ENCODE measurements at regions not wholly inside any gene's neighbourhood (a gene's known extent, or its start where the extent isn't known, plus 50 kb on each side); places are given as distances from the start of the nearest gene placed in this dataset.
"Not testable (repeated sequence)": the region's sequence is repeated elsewhere in the genome, so short reads cannot be mapped to it uniquely, and the experiment has no call there.

DNA sequence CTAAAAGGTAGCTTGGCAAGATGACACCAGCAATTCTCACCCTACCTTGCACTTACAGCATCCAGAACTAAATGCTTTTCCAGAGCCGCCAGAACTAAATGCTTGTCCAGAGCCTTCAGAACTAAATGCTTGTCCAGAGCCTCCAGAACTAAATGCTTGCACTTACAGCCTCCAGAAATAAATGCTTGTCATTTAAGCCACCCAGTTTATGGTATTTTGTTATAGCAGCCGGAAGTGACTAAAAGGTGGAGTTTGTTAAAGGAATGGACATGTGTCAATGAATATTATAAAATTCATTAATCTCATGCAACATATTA, 133.5 kb downstream of the GPX5 start:
- no peak for DNase-seq

DNA sequence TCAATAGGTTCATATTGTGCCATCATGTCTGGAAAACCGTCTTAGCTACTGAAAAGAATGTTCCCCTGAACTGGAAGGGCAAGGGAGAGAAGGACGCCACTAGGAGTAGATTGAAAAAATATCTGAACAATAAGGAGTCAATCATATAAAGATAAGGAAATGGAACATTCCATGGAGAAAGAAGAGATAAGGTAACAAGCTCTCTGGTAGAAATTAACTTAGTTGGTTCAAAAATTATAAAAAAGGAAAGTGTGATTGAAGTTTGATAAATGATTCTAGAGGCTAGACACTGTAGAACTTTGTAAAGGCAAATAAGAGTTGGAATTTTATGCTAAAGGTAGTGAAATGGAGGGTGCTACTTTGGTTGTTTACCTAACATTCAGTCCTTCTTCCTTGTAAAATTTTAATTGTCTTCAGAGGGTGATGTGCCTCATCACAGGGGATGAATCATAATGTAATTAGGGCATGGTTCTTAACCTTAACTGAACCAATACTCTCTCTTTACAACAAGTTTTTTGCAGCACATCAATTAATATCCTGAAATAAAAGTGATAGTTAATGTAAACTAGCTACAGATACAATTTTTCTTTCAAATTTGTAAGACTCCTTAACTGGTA, 135.5 kb downstream of the GPX5 start:
- no peak for DNase-seq

DNA sequence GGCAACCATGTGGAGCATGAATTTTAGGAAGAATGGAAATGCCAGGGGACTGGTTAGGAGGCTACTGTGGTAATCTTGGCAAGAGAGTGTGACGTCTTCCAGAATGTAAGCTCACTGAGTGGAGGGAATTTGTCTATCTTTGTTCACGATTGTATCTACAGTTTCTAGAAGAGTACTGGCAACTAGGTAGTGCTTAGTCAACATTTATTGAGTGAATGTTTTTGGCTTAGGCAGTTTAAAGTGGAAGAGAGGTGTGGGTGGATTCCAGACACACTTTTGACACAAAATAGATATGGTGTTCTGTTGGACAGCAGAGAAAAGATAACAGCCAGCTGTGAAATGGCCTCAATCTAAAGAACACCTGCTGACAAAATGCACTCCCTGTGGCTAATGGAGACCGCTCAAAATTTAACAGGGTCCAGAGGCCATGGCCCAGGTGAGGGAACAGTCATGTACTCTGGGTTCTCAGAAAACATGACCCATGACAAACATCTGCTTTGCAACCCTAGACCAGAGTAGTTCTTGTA, 139.3 kb downstream of the GPX5 start:
- no peak for DNase-seq

DNA sequence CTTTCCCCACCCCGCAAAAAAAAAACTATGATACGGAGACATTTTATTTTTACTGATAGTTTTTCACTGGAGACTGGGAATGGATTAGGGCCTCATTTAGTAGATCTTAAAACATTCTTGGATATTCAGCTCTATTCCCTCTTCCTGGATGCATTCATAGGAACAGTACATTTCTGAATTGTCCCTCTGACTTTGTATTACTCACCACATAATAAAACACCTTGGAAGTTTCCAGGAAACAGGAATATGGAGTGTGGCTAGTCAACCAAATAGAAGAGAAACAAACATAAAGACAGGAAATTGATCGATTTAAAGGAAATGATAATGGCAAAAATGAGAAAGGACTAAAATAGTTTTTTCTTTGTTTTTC, 147.7 kb downstream of the GPX5 start:
- DNase-seq: no peak

- peak; percentile 71 for DNase-seq
Measured at GRCh38 chr6:28673787-28674671, 148.3 kb downstream of the GPX5 start.

DNA sequence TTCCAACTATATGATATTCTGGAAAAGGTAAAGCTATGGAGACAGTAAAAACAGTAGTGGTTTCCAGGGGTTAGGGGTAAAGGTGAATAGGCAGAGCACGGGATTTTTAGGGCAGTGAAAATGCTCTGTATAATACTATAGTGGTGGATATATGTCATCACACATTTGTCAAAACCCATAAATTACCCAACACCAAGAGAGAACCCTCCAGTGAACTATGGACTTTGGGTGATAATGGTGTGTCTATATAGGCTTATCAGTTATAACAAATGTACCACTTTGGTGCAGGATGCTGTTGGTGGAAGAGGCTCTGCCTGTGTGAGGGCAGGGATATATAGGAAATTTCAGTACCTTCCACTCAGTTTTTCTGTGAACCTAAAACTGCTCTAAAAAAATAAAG, 149.9 kb downstream of the GPX5 start:
- no peak for DNase-seq

GRCh38 chr6:28682542-28682941, 156.9 kb downstream of the GPX5 start:
- DNase-seq: no peak

DNA sequence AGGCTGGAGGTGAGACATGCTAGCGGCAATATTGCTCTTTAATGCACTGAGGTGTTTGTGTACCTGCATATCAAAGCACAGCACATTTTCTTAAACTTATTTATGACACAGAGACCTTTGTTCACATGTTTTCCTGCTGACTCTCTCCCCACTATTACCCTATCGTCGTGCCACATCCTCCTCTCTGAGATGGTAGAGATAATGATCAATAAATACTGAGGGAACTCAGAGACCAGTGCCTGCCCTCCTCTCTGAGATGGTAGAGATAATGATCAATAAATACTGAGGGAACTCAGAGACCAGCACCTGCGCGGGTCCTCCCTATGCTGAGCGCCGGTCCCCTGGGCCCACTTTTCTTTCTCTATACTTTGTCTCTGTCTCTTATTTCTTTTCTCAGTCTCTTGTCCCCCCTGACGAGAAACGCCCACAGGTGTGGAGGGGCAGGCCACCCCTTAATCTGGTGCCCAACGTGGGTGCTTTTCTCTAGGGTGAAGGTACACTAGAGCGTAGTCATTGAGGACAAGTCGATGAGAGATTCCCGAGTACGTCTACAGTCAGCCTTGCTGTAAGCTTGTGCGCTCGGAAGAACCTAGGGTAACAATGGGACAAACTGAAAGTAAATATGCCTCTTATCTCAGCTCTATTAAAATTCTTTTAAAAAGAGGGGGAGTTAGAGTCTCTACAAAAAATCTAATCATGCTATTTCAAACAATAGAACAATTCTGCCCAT, 157.4 kb downstream of the GPX5 start:
- not testable (repeated sequence) for DNase-seq

DNA sequence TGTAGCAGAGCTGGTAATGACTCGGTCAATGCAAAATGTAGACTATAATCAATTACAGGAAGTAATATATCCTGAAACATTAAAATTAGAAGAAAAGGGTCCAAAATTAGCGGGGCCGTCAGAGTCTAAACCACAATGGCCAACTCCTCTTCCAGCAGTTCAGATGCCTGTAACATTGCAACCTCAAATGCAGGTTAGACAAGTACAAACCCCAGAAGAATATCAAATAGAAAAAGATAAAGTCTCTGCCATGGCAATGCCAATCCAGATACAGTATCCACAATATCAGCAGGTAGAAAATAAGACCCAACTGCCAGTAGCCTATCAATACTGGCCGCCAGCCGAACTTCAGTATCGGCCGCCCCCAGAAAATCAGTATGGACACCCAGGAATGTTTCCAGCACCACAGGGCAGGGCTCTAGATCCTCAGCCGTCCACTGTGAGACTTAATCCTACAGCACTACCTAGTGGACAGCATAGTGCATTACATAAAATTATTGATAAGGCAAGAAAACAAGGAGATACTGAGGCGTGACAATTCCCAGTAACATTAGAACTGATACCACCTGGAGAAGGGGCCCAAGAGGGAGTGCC, 158.4 kb downstream of the GPX5 start:
- peak; percentile 46 for DNase-seq

DNA sequence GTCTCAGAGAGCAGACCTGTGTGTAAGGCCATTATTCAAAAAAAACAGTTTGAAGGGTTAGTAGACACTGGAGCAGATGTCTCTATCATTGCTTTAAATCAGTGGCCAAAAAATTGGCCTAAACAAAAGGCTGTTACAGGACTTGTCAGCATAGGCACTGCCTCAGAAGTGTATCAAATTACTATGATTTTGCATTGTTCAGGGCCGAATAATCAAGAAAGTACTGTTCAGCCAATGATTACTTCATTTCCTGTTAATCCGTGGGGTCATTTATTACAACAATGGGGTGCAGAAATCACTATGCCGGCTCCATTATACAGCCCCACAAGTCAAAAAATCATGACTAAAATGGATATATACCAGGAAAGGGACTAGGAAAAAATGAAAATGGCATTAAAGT, 160.3 kb downstream of the GPX5 start:
- DNase-seq: peak; percentile 14

- peak; percentile 64 for DNase-seq
Measured at GRCh38 chr6:28686446-28687027, 160.9 kb downstream of the GPX5 start.

GRCh38 chr6:28687309-28687981, 161.8 kb downstream of the GPX5 start:
- DNase-seq: not testable (repeated sequence)

DNA sequence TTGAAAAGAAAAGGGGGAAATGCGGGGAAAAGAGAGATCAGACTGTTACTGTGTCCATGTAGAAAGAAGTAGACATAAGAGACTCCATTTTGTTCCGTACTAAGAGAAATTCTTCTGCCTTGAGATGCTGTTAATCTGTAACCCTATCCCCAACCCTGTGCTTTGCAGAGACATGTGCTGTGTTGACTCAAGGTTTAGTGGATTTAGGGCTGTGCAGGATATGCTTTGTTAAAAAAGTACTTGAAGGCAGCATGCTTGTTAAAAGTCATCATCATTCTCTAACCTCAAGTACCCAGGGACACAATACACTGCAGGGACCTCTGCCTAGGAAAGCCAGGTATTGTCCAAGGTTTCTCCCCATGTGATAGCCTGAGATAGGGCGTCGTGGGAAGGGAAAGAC, 166.3 kb downstream of the GPX5 start:
- not testable (repeated sequence) for DNase-seq

GRCh38 chr6:28693033-28693750, 167.5 kb downstream of the GPX5 start:
- no peak for DNase-seq

DNA sequence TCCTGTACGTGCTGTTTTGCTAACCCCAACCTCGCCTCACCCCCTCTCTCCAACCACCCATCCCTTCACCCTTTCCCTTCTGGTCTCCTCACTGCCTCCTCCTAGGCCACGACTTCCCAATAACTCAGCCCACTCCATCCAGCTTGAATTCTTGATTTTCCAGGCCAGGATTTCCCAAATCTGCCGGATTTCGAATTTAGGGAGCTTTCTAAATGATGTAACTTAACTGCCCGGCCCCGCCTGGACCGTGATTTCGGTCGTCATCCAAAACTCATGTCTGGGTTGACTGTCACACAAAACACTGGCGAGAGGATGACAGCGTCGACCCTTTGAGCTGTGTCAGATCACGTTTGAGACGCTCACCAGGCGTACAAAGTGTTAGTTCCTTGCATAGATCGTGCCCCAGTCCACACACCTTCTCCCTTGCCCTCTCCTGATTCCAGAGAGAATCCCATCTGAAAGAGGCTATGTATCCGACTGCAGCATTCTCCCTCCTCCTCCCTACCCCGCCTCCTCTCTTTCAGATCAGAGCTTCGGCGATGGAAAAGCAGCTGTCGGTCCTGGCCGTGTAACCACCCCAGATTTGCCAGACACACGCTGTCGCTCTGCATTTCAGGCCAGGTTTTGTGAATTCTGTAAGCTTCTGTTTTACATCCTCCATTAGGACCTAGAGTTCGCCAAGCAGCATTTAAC, 168.2 kb downstream of the GPX5 start:
- DNase-seq: no peak

- DNase-seq: peak; percentile 40
Measured at GRCh38 chr6:28695715-28696114, 170.0 kb downstream of the GPX5 start.

DNA sequence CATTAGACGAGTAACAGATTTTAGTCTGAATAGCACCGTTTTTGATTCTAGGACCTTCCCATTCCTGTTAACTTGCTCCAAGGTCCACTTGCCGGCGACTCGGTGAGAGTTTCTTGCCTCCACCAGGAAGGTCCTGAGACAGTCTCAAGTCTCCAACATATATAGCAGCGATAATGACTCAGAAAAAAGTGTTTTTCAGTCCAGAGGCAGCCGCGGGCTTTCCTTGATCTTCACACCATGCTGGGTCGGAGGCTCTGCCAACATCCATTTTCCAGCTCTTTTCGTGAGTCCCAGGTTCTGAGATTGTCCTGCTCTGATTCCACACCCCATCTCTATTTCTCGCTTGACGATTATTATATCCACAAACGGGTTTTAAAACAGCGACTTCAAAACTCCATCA, 170.5 kb downstream of the GPX5 start:
- DNase-seq: no peak

DNA sequence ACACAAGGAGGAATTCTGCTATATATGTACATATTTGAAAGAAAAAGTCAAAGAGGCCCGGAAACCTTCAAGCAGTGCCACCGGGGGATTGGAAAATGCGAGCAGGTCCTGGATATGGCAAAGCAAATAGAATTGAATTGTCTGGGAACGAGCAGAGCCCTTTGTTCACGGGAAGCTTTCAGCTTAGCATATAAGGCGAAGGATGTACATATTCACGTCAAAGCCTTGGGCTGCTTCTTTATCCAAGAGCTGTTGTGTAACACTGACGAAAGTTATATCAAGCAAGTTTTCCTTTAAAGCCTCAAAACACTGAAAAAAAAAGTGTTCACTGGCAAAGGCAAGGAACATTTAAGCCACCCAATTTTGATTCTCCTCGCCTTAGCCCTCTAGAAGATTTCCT, 171.0 kb downstream of the GPX5 start:
- DNase-seq: no peak

DNA sequence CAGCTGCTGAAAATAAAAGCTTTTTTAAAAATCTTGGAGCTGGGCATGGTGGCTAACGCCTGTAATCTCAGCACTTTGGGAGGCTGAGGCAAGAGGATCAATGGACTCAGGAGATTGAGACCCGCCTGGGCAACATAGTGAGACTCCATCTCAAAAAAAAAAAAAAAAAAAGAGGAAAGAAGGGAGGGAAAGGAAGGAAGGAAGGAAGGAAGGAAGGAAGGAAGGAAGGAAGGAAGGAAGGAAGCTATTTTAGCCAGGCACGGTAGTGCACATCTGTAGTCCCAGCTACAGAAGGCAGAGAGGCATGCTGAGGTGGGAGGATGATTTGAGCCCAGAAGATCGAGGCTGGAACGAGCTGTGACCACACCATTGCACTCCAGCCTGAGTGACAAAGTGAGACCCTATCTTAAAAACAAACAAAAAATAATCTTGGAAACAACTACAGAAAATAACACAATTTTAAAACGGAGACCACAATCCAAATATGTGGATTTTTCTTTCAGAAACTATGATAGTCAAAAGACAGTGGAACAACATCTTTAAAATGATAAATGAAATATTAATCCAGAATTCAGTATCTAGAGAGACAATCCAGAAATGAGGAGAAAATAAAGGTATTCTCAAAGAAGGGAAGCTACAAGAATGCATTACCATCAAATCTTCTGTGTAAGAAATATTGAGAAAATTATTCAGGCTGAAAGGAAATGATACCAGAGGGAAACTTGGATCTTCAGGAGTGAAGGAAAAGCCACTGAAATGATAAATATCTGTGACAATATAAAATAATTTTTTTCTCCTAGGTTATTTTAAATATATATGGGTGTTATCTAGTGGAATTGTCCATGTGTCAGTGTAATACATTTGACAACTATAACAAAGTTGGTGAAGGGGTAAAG, 182.0 kb downstream of the GPX5 start:
- no peak for DNase-seq

Data from fibroblast of skin of right quadriceps (primary cell).